Endothelial cell (in vitro differentiated cells): ENCODE measurements at regions not wholly inside any gene's neighbourhood (a gene's known extent, or its start where the extent isn't known, plus 50 kb on each side); places are given as distances from the start of the nearest gene placed in this dataset.

Experiments used
- DNase-seq: peaks from one replicate; pipeline ENCODE4 v3.0.0; 2021; ENCODE audit warnings: low spot score
- H3K27ac Mint-ChIP-seq: one replicate; pipeline ENCODE4 v1.8.0; 2021; ENCODE audit warnings: mixed read lengths, inconsistent platforms; ENCODE audit not compliant: unreplicated experiment
- H3K27me3 Mint-ChIP-seq: one replicate; pipeline ENCODE4 v1.8.0; 2021; ENCODE audit warnings: mild to moderate bottlenecking, moderate library complexity, mixed read lengths, inconsistent platforms; ENCODE audit not compliant: unreplicated experiment
- H3K36me3 Mint-ChIP-seq: one replicate; pipeline ENCODE4 v1.8.0; 2021; ENCODE audit warnings: mild to moderate bottlenecking, low read depth, mixed read lengths, inconsistent platforms; ENCODE audit not compliant: unreplicated experiment
- H3K4me1 Mint-ChIP-seq: one replicate; pipeline ENCODE4 v1.8.0; 2021; ENCODE audit warnings: mild to moderate bottlenecking, mixed read lengths, inconsistent platforms; ENCODE audit not compliant: unreplicated experiment
- H3K4me3 Mint-ChIP-seq: one replicate; pipeline ENCODE4 v1.8.0; 2021; ENCODE audit warnings: mild to moderate bottlenecking, mixed read lengths, inconsistent platforms; ENCODE audit not compliant: unreplicated experiment
- H3K9me3 Mint-ChIP-seq: one replicate; pipeline ENCODE4 v1.8.0; 2021; ENCODE audit warnings: mixed read lengths, inconsistent platforms; ENCODE audit not compliant: unreplicated experiment
- TF ChIP-seq, protein P1 (sequence below): fragments of 200-600 bp; sonication (generic); IDR thresholded peaks from one replicate; pipeline ENCODE4 v1.5.0; 2021; ENCODE audit warnings: antibody characterized with exemption; ENCODE audit not compliant: unreplicated experiment

DNA sequence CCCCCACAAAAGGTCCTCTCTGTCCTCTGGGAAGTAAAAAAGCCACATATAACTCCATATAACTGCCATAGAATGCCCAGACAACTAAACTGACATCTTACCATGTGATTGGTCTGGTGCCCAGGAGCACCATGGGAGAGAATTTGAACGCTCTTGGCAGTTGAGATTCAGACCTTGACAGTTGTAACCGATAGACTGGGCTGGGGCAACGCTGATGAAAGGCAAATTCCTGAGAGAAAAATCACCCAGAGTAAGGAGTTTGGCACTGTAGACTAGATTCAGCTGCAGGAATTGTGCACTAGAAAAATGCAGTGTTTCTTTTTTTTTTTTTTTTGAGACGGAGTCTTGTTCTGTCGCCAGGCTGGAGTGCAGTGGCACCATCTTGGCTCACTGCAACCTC is 240.5 kb downstream of the SOX2 start:
- no peak for DNase-seq
- no peak overlapping the region for H3K4me3 Mint-ChIP-seq
- H3K4me1 Mint-ChIP-seq: peaks cover 6% of the 10 kb centered on the region
- H3K27ac Mint-ChIP-seq: no peak overlapping the region
- H3K36me3 Mint-ChIP-seq: no peaks in the 10 kb centered on the region
- TF ChIP-seq, protein P1, sequence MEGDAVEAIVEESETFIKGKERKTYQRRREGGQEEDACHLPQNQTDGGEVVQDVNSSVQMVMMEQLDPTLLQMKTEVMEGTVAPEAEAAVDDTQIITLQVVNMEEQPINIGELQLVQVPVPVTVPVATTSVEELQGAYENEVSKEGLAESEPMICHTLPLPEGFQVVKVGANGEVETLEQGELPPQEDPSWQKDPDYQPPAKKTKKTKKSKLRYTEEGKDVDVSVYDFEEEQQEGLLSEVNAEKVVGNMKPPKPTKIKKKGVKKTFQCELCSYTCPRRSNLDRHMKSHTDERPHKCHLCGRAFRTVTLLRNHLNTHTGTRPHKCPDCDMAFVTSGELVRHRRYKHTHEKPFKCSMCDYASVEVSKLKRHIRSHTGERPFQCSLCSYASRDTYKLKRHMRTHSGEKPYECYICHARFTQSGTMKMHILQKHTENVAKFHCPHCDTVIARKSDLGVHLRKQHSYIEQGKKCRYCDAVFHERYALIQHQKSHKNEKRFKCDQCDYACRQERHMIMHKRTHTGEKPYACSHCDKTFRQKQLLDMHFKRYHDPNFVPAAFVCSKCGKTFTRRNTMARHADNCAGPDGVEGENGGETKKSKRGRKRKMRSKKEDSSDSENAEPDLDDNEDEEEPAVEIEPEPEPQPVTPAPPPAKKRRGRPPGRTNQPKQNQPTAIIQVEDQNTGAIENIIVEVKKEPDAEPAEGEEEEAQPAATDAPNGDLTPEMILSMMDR: no peak
- H3K9me3 Mint-ChIP-seq: no peaks in the 10 kb centered on the region
- no peaks in the 10 kb centered on the region for H3K27me3 Mint-ChIP-seq

DNA sequence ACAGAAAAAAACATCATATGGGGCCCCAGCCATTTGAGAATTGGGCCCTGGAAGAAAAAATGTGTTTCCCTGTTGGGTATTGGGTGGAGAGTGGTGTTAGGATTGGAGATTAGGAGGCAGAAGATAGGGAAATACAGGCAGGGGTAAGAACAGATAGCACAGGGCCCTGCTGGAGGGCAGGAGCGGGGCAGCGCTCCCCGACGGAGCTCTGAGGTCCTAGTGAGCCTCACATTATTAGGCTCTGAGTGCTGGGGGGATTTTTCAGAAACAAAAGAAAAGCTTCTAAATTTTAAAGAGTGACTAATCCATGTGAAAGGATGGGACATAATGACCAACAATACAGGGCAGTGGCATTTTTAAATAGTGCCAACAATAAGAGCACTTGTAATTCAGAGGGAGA is 241.2 kb downstream of the SOX2 start:
- Mint-ChIP-seq H3K9me3 (no peaks in the 10 kb centered on the region), H3K4me3 (no peak overlapping the region), H3K27me3 (no peaks in the 10 kb centered on the region), H3K36me3 (no peaks in the 10 kb centered on the region), H3K4me1 (peaks cover 6% of the 10 kb centered on the region), H3K27ac (no peak overlapping the region)
- TF ChIP-seq, protein P1: no peak
- no peak for DNase-seq

DNA sequence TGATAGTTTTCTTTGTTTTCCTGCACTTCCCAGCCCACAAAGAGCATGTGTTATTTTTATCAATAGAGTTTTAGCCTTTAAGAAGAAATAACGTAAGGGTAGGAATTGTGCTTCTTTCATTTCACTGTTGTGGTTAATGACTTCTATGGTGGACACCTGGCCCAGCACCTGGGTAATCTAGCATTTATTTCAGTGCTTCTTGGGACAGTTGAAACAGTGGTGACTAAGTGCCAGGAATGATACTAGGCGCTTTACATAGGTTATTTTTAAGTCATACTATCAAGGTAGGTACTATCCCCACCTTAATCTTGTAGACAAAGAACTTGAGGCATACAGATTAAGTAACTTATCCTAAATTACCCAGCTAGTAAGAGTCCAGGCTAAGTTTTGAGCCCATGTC is 243.8 kb downstream of the SOX2 start:
- Mint-ChIP-seq H3K4me1 (peaks cover under 1% of the 10 kb centered on the region), H3K9me3 (no peaks in the 10 kb centered on the region), H3K27me3 (no peaks in the 10 kb centered on the region), H3K27ac (no peak overlapping the region), H3K36me3 (no peaks in the 10 kb centered on the region), H3K4me3 (no peak overlapping the region)
- DNase-seq: no peak
- TF ChIP-seq, protein P1: no peak

DNA sequence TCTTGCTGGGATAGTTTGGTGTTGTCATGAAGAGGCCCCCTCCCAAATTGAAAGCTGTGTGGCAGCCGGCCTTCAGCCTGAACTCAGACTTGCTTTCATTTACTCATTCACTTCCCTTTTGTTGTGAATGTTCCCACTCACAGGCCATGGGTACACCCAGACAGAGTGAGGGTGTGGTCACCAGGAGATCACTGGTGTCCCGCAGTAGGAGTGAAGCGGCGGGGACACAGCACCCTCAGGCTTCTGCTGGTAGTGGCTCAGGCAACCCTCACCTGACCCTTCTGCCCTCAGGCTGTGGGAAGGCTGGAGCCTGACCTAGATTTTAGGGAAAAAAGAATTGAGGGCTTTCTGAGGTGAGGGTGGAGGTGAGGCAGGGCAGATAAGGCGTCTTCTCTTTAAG is 244.4 kb downstream of the SOX2 start:
- no peaks in the 10 kb centered on the region for H3K27me3 Mint-ChIP-seq
- H3K9me3 Mint-ChIP-seq: no peaks in the 10 kb centered on the region
- no peak overlapping the region for H3K4me3 Mint-ChIP-seq
- H3K4me1 Mint-ChIP-seq: no peaks in the 10 kb centered on the region
- DNase-seq: no peak
- no peak overlapping the region for H3K27ac Mint-ChIP-seq
- H3K36me3 Mint-ChIP-seq: no peaks in the 10 kb centered on the region
- TF ChIP-seq, protein P1: no peak

DNA sequence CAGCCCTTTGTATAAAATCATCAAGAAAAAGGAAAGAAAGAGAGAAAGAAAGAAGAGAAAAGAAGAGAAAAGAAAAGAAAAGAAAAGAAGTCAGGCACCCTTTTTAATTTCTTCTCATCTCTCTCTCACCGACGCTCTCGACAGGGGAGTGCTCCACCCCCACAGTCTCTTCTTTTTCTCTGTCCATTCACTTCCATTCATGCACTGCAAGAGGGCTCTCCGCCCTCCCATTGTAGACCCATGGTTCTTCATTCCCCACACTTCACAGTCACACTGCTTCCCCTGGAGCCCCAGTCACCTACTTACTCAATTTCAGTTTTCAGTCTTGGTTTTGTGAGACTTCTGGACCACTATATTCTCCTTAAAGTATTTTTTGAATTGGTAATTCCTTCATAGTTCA is 254.7 kb downstream of the SOX2 start:
- Mint-ChIP-seq H3K27ac (no peak overlapping the region), H3K4me3 (no peak overlapping the region), H3K9me3 (no peaks in the 10 kb centered on the region), H3K36me3 (no peaks in the 10 kb centered on the region), H3K4me1 (peaks cover 8% of the 10 kb centered on the region), H3K27me3 (no peaks in the 10 kb centered on the region)
- no peak for DNase-seq
- TF ChIP-seq, protein P1: no peak
